CD14-positive monocyte (primary cell): ENCODE measurements at regions not wholly inside any gene's neighbourhood (a gene's known extent, or its start where the extent isn't known, plus 50 kb on each side); places are given as distances from the start of the nearest gene placed in this dataset.

ENCODE experiments used
- DNase-seq, 3 donors: peaks; one replicate each; pipeline ENCODE4 v3.0.0-alpha.2; 2011 to 2022
- H2AFZ ChIP-seq: 2 replicates; pipeline ENCODE4 v1.6.0; 2012; ENCODE audit warnings: mild to moderate bottlenecking, low read depth, low read length, inconsistent platforms; ENCODE audit not compliant: insufficient read depth, poor library complexity, severe bottlenecking
- H3K27ac ChIP-seq, 2 donors: 1 replicate in 1 of 2; 2 replicates in 1 of 2; pipeline ENCODE4 v1.5.1; 2012 to 2013; ENCODE audit warnings: low read length in 2 of 2, control low read depth in 1 of 2, inconsistent platforms in 1 of 2, low read depth in 1 of 2, mild to moderate bottlenecking in 1 of 2
- H3K27me3 ChIP-seq, 2 donors: one replicate each; pipeline versions ENCODE4 v1.6.0 to v1.6.1; 2011 to 2013; ENCODE audit warnings: low read length in 2 of 2; ENCODE audit not compliant: control insufficient read depth in 2 of 2, insufficient read depth in 2 of 2
- H3K36me3 ChIP-seq, 2 donors: replicated peaks in 1 of 2; 1 replicate in 1 of 2; 2 replicates in 1 of 2; pipeline versions ENCODE4 v1.5.1 to v1.6.1; 2012 to 2013; ENCODE audit warnings: low read length in 2 of 2, control low read depth in 1 of 2, inconsistent platforms in 1 of 2, mild to moderate bottlenecking in 1 of 2; ENCODE audit not compliant: insufficient read depth in 2 of 2, control insufficient read depth in 1 of 2
- H3K4me1 ChIP-seq, 2 donors: 1 replicate in 1 of 2; 2 replicates in 1 of 2; pipeline versions ENCODE4 v1.5.1 to v1.6.1; 2012 to 2013; ENCODE audit warnings: low read length in 2 of 2, control low read depth in 1 of 2, inconsistent platforms in 1 of 2, mild to moderate bottlenecking in 1 of 2, moderate library complexity in 1 of 2; ENCODE audit not compliant: insufficient read depth in 2 of 2, control insufficient read depth in 1 of 2
- H3K4me2 ChIP-seq: replicated peaks from 2 replicates; pipeline ENCODE3; 2012; ENCODE audit warnings: low read length, moderate library complexity, mild to moderate bottlenecking; ENCODE audit not compliant: poor library complexity, severe bottlenecking; ENCODE audit errors: extremely low read depth
- H3K4me3 ChIP-seq, 3 experiments: fragments of 200-600 bp in 1 of 3; sonication (generic) in 1 of 3; replicated peaks in 1 of 3; 1 replicate in 2 of 3; 2 replicates in 1 of 3; pipeline ENCODE4 v1.5.1; 2011 to 2013; ENCODE audit warnings: low read length in 3 of 3, mild to moderate bottlenecking in 3 of 3, control low read depth in 2 of 3, low read depth in 2 of 3, inconsistent platforms in 1 of 3, moderate library complexity in 1 of 3
- H3K79me2 ChIP-seq: 2 replicates; pipeline ENCODE4 v1.6.0; 2012; ENCODE audit warnings: mild to moderate bottlenecking, control low read depth, inconsistent platforms, low read length, moderate library complexity; ENCODE audit not compliant: insufficient read depth
- H3K9ac ChIP-seq: 2 replicates; pipeline ENCODE4 v1.6.0; 2017; ENCODE audit warnings: low read length, mild to moderate bottlenecking; ENCODE audit not compliant: insufficient read depth, poor library complexity, severe bottlenecking
- H3K9me3 ChIP-seq, 2 donors: replicated peaks in 1 of 2; 1 replicate in 1 of 2; 2 replicates in 1 of 2; pipeline versions ENCODE4 v1.5.1 to v1.6.1; 2012 to 2013; ENCODE audit warnings: low read length in 2 of 2, control low read depth in 1 of 2; ENCODE audit not compliant: control insufficient read depth in 1 of 2, insufficient read depth in 1 of 2
- H4K20me1 ChIP-seq: 2 replicates; pipeline ENCODE4 v1.6.0; 2012; ENCODE audit warnings: mild to moderate bottlenecking, low read length, control low read depth, moderate library complexity; ENCODE audit not compliant: insufficient read depth
- H3K27ac Mint-ChIP-seq, 7 donors: one replicate each; pipeline ENCODE4 v1.8.0; 2020; ENCODE audit warnings: mild to moderate bottlenecking in 7 of 7, mixed read lengths in 7 of 7, moderate library complexity in 6 of 7, inconsistent platforms in 2 of 7
- H3K27me3 Mint-ChIP-seq, 3 donors: one replicate each; pipeline ENCODE4 v1.8.0; 2021 to 2022; ENCODE audit warnings: low read depth in 3 of 3, mild to moderate bottlenecking in 3 of 3, mixed read lengths in 3 of 3, moderate library complexity in 3 of 3, inconsistent platforms in 1 of 3
- H3K36me3 Mint-ChIP-seq, 2 donors: one replicate each; pipeline ENCODE4 v1.8.0; 2020; ENCODE audit warnings: mixed read lengths in 2 of 2, inconsistent platforms in 1 of 2, mild to moderate bottlenecking in 1 of 2
- H3K4me1 Mint-ChIP-seq: one replicate; pipeline ENCODE4 v1.8.0; 2020; ENCODE audit warnings: mild to moderate bottlenecking, mixed read lengths
- H3K4me3 Mint-ChIP-seq, 2 donors: one replicate each; pipeline ENCODE4 v1.8.0; 2020; ENCODE audit warnings: mild to moderate bottlenecking in 2 of 2, mixed read lengths in 2 of 2, moderate library complexity in 1 of 2
- H3K9me3 Mint-ChIP-seq, 7 donors: one replicate each; pipeline ENCODE4 v1.8.0; 2020 to 2022; ENCODE audit warnings: mixed read lengths in 7 of 7, mild to moderate bottlenecking in 6 of 7, moderate library complexity in 6 of 7, inconsistent platforms in 2 of 7
- CTCF ChIP-seq: fragments of 200-600 bp; IDR thresholded peaks from one replicate; pipeline ENCODE4 v1.8.0; 2022; ENCODE audit warnings: antibody characterized with exemption, mild to moderate bottlenecking
- WGBS: methylation state at CpG from one replicate; pipeline ENCODE4 v1.1.5; 2013; ENCODE audit warnings: missing lambda C conversion rate; ENCODE audit not compliant: insufficient coverage; 5-methylcytosine and 5-hydroxymethylcytosine counted together
- intact Hi-C, 2 donors: fragments of 100-400 bp; cut with micrococcal nuclease; formaldehyde crosslinking; loops; one replicate each; pipeline versions ENCODE4 v1.15.0 to v1.15.1; 2023

GRCh38 chr6:153218184-153218792, 87.2 kb upstream of the RGS17 start:
- no peak overlapping the region for H3K27ac Mint-ChIP-seq

GRCh38 chr6:153216789-153217188, 85.7 kb upstream of the RGS17 start:
- no peaks in the 10 kb centered on the region for H3K36me3 Mint-ChIP-seq
- no peaks in the 10 kb centered on the region for H3K9me3 ChIP-seq
- no peak overlapping the region for H3K4me2 ChIP-seq
- no peaks in the 10 kb centered on the region for H3K27me3 ChIP-seq
- peaks cover 0 to 2% (median 0%) of the 10 kb centered on the region in 3 donors for H3K27me3 Mint-ChIP-seq
- TF ChIP-seq CTCF = no peak
- H2AFZ ChIP-seq = no peak overlapping the region
- H3K79me2 ChIP-seq = no peaks in the 10 kb centered on the region
- H3K9me3 Mint-ChIP-seq = peaks cover 0 to 3% (median 2%) of the 10 kb centered on the region in 7 donors
- WGBS = no CpG with 5 or more reads among the region's 2 CpGs
- no peaks in the 10 kb centered on the region for H3K4me1 Mint-ChIP-seq
- intact Hi-C loops = no loop called here
- H3K9ac ChIP-seq = no peak overlapping the region
- no peak overlapping the region for H3K4me3 ChIP-seq
- H4K20me1 ChIP-seq = no peaks in the 10 kb centered on the region
- H3K27ac Mint-ChIP-seq = no peak overlapping the region
- H3K4me3 Mint-ChIP-seq = no peak overlapping the region
- no peak for DNase-seq
- no peaks in the 10 kb centered on the region for H3K4me1 ChIP-seq
- no peak overlapping the region for H3K27ac ChIP-seq
- H3K36me3 ChIP-seq = no peaks in the 10 kb centered on the region

More at GRCh38 chr6:153218184-153218792, 87.2 kb upstream of the RGS17 start:
- no peaks in the 10 kb centered on the region for H3K36me3 Mint-ChIP-seq
- no peak overlapping the region for H3K27ac ChIP-seq
- no peak for TF ChIP-seq CTCF
- no peak overlapping the region for H3K4me3 Mint-ChIP-seq
- H4K20me1 ChIP-seq = no peaks in the 10 kb centered on the region
- H3K9ac ChIP-seq = no peak overlapping the region
- H3K9me3 ChIP-seq = no peaks in the 10 kb centered on the region
- no peak overlapping the region for H3K4me3 ChIP-seq
- peaks cover 0 to 3% (median 2%) of the 10 kb centered on the region in 7 donors for H3K9me3 Mint-ChIP-seq
- no peaks in the 10 kb centered on the region for H3K27me3 ChIP-seq
- no peak overlapping the region for H2AFZ ChIP-seq
- intact Hi-C loops = no loop called here
- H3K4me1 ChIP-seq = no peaks in the 10 kb centered on the region
- peaks cover 0 to 2% (median 2%) of the 10 kb centered on the region in 3 donors for H3K27me3 Mint-ChIP-seq
- no peak overlapping the region for H3K4me2 ChIP-seq
- no peaks in the 10 kb centered on the region for H3K4me1 Mint-ChIP-seq
- H3K79me2 ChIP-seq = no peaks in the 10 kb centered on the region
- no CpG with 5 or more reads among the region's 3 CpGs for WGBS
- DNase-seq = no peak
- H3K36me3 ChIP-seq = no peaks in the 10 kb centered on the region
